ENCODE measurements at regions not wholly inside any gene's neighbourhood (a gene's known extent, or its start where the extent isn't known, plus 50 kb on each side); places are given as distances from the start of the nearest gene placed in this dataset.

GRCh38 chr2:204328373-204328772, 216.9 kb upstream of the PARD3B start:
- 85% methylated on average over 7 of the region's 7 CpGs for WGBS (ENCODE audit: missing lambda C conversion rate)
- ATAC-seq (no peak), FAIRE-seq (no peak), DNase-seq (ENCODE audit: low read depth in 1 of 2, low spot score in 1 of 2) (no peak)
- H3K4me2 ChIP-seq: no peak overlapping the region
- TF ChIP-seq TP53 (CRISPR knock-in tag; IDR thresholded peaks at IDR 0.05) (no peak), POLR2AphosphoS2 (conservative IDR thresholded peaks at IDR 0.05; ENCODE audit: low read length) (no peak), RFX5 (IDR thresholded peaks at IDR 0.05) (no peak), NR3C1 (IDR thresholded peaks at IDR 0.05) (no peak), FOSB (CRISPR knock-in tag; IDR thresholded peaks at IDR 0.05) (no peak), ELK1 (IDR thresholded peaks at IDR 0.05; ENCODE audit: low read depth, low read length) (no peak), E2F6 (IDR thresholded peaks at IDR 0.05; ENCODE audit: borderline replicate concordance, low read depth) (no peak), TFCP2L1 (CRISPR knock-in tag; IDR thresholded peaks at IDR 0.05) (no peak), CHD2 (IDR thresholded peaks at IDR 0.05; ENCODE audit: low read length, partially characterized antibody) (no peak), MYC (IDR thresholded peaks at IDR 0.05; ENCODE audit: borderline replicate concordance, low read length) (no peak), JUN (IDR thresholded peaks at IDR 0.05) (no peak), GATA3 (IDR thresholded peaks at IDR 0.05; ENCODE audit: borderline replicate concordance) (no peak), HOXA7 (CRISPR knock-in tag; IDR thresholded peaks at IDR 0.05) (no peak), EHF (CRISPR knock-in tag; IDR thresholded peaks at IDR 0.05) (no peak)
- no peak overlapping the region for H3K27ac ChIP-seq
- no peaks in the 10 kb centered on the region for H3K9me3 ChIP-seq
- CTCF ChIA-PET: interaction anchor here (1.0 to 1.3 kb wide), 2 partner anchors 364 to 367 kb away, joined by 3 to 4 read pairs; no protein-coding TSS in a partner anchor
- POLR2A ChIA-PET: no interaction called here
- peaks cover 5% of the 10 kb centered on the region; the same call in 1 of the 3 replicates for H3K4me1 ChIP-seq
- no peak overlapping the region for H3K4me3 ChIP-seq

- Histone ChIP-seq H3K4me1 (peaks cover 5% of the 10 kb centered on the region; the same call in 1 of the 3 replicates), H3K9me3 (no peaks in the 10 kb centered on the region), H3K4me3 (no peak overlapping the region), H3K27ac (no peak overlapping the region), H3K4me2 (no peak overlapping the region)
- TF ChIP-seq USF2 (IDR thresholded peaks at IDR 0.05) (no peak), MYC (IDR thresholded peaks at IDR 0.05; ENCODE audit: borderline replicate concordance, low read length) (no peak), MAZ (IDR thresholded peaks at IDR 0.05; ENCODE audit: borderline replicate concordance, low read depth, low read length) (no peak), KDM1A (IDR thresholded peaks at IDR 0.05; ENCODE audit: low read depth) (no peak), FOSL2 (IDR thresholded peaks at IDR 0.05) (no peak), FOSL2 (CRISPR knock-in tag; IDR thresholded peaks at IDR 0.05) (no peak), GATA3 (IDR thresholded peaks at IDR 0.05; ENCODE audit: borderline replicate concordance) (no peak), RARB (CRISPR knock-in tag; IDR thresholded peaks at IDR 0.05) (no peak), MAFK (IDR thresholded peaks at IDR 0.05; ENCODE audit: partially characterized antibody) (no peak)
- FAIRE-seq (no peak), ATAC-seq (no peak), DNase-seq (ENCODE audit: low read depth in 1 of 2, low spot score in 1 of 2) (no peak)
- ChIA-PET POLR2A (no interaction called here), CTCF (interaction anchor here (1.3 kb wide), 1 partner anchor 363 kb away, joined by 4 read pairs; no protein-coding TSS in a partner anchor)
- 91% methylated on average over 6 of the region's 6 CpGs for WGBS (ENCODE audit: missing lambda C conversion rate)
Observed at GRCh38 chr2:204329016-204329415, 216.3 kb upstream of the PARD3B start.

- 74% methylated on average over 4 of the region's 4 CpGs for WGBS (ENCODE audit: missing lambda C conversion rate)
- DNase-seq (ENCODE audit: low read depth in 1 of 2, low spot score in 1 of 2) (no peak), ATAC-seq (no peak), FAIRE-seq (no peak)
- Histone ChIP-seq H3K4me2 (no peak overlapping the region), H3K4me1 (peaks cover 5% of the 10 kb centered on the region; the same call in 1 of the 3 replicates), H3K27ac (no peak overlapping the region), H3K9me3 (no peaks in the 10 kb centered on the region), H3K4me3 (no peak overlapping the region)
- CTCF ChIA-PET: no interaction called here
- TF ChIP-seq MAFK (IDR thresholded peaks at IDR 0.05; ENCODE audit: partially characterized antibody) (peak; percentile 73), RFX5 (IDR thresholded peaks at IDR 0.05) (no peak)
- POLR2A ChIA-PET: no interaction called here
Observed at GRCh38 chr2:204329532-204329931, 215.7 kb upstream of the PARD3B start.
